SK-N-SH treated with all-trans-retinoic acid at 6 μM for 48 hours (cell line): ENCODE measurements at regions not wholly inside any gene's neighbourhood (a gene's known extent, or its start where the extent isn't known, plus 50 kb on each side); places are given as distances from the start of the nearest gene placed in this dataset.

Experiments
- ATAC-seq: fragments of 200-7000 bp; cut with Tn5 transposase; 3 replicates; pipeline ENCODE4 v1.9.1; 2020; ENCODE audit warnings: mild to moderate bottlenecking, moderate library complexity
- BACH2 ChIP-seq: fragments of 250-450 bp; sonication (Bioruptor Pico); IDR thresholded peaks from 2 replicates; pipeline ENCODE4 v1.9.0; 2021; ENCODE audit warnings: mild to moderate bottlenecking, borderline replicate concordance
- CREB5 ChIP-seq: fragments of 250-450 bp; sonication (Bioruptor Pico); IDR thresholded peaks from 2 replicates; pipeline ENCODE4 v1.5.1; 2020; ENCODE audit warnings: low read depth, mild to moderate bottlenecking, moderate library complexity
- CSDC2 ChIP-seq: fragments of 250-450 bp; sonication (Bioruptor Pico); IDR thresholded peaks from 2 replicates; pipeline ENCODE4 v1.5.0; 2020; ENCODE audit warnings: mild to moderate bottlenecking, moderate library complexity
- CSRNP3 ChIP-seq: fragments of 250-450 bp; sonication (Bioruptor Pico); IDR thresholded peaks from 2 replicates; pipeline ENCODE4 v1.5.1; 2021; ENCODE audit warnings: mild to moderate bottlenecking, moderate library complexity
- ESRRG ChIP-seq: fragments of 250-450 bp; sonication (Bioruptor Pico); IDR thresholded peaks from 2 replicates; pipeline ENCODE4 v1.6.1; 2021; ENCODE audit warnings: mild to moderate bottlenecking
- GLIS3 ChIP-seq: fragments of 250-450 bp; sonication (Bioruptor Pico); IDR thresholded peaks from 2 replicates; pipeline ENCODE4 v1.5.0; 2020; ENCODE audit warnings: mild to moderate bottlenecking, moderate library complexity
- ISL1 ChIP-seq: fragments of 250-450 bp; sonication (Bioruptor Pico); IDR thresholded peaks from 2 replicates; pipeline ENCODE4 v2.1.2; 2022; ENCODE audit warnings: mild to moderate bottlenecking, moderate library complexity
- OSR1 ChIP-seq: fragments of 250-450 bp; sonication (Bioruptor Pico); IDR thresholded peaks from 2 replicates; pipeline ENCODE4 v1.8.0; 2022; ENCODE audit warnings: moderate library complexity, mild to moderate bottlenecking, inconsistent platforms
- PATZ1 ChIP-seq: fragments of 250-450 bp; sonication (Bioruptor Pico); IDR thresholded peaks from 2 replicates; pipeline ENCODE4 v1.8.0; 2020; ENCODE audit warnings: mild to moderate bottlenecking, moderate library complexity, borderline replicate concordance
- POU6F1 ChIP-seq: fragments of 250-450 bp; sonication (Bioruptor Pico); IDR thresholded peaks from 2 replicates; pipeline ENCODE4 v1.8.0; 2021; ENCODE audit warnings: low read depth, mild to moderate bottlenecking, moderate library complexity, borderline replicate concordance
- PPARA ChIP-seq: fragments of 250-450 bp; sonication (Bioruptor Pico); IDR thresholded peaks from 2 replicates; pipeline ENCODE4 v1.5.0; 2020; ENCODE audit warnings: mild to moderate bottlenecking, borderline replicate concordance
- RARB ChIP-seq: fragments of 250-450 bp; sonication (Bioruptor Pico); IDR thresholded peaks from 2 replicates; pipeline ENCODE4 v1.8.0; 2021; ENCODE audit warnings: mild to moderate bottlenecking, moderate library complexity
- TCF4 ChIP-seq: fragments of 250-450 bp; sonication (Bioruptor Pico); IDR thresholded peaks from 2 replicates; pipeline ENCODE4 v1.8.0; 2021; ENCODE audit warnings: mild to moderate bottlenecking, moderate library complexity, borderline replicate concordance
- TOX ChIP-seq: fragments of 250-450 bp; sonication (Bioruptor Pico); IDR thresholded peaks from 2 replicates; pipeline ENCODE4 v1.8.0; 2021; ENCODE audit warnings: mild to moderate bottlenecking, moderate library complexity, borderline replicate concordance
- ZC3H10 ChIP-seq: fragments of 250-450 bp; sonication (Bioruptor Pico); IDR thresholded peaks from 2 replicates; pipeline ENCODE4 v1.5.1; 2021; ENCODE audit warnings: mild to moderate bottlenecking, moderate library complexity
- ZFP3 ChIP-seq: fragments of 250-450 bp; sonication (Bioruptor Pico); IDR thresholded peaks from 2 replicates; pipeline ENCODE4 v1.5.0; 2020; ENCODE audit warnings: mild to moderate bottlenecking, moderate library complexity
- ZFP30 ChIP-seq: fragments of 450-650 bp; formaldehyde crosslinking; IDR thresholded peaks from 2 replicates; pipeline ENCODE4 v1.5.0; 2022; ENCODE audit warnings: mild to moderate bottlenecking, moderate library complexity
- ZNF565 ChIP-seq: fragments of 450-650 bp; formaldehyde crosslinking; conservative IDR thresholded peaks from 2 replicates; pipeline ENCODE4 v1.5.0; 2020; ENCODE audit warnings: low read depth, mild to moderate bottlenecking, moderate library complexity
- ZNF70 ChIP-seq: fragments of 450-650 bp; formaldehyde crosslinking; IDR thresholded peaks from 2 replicates; pipeline ENCODE4 v1.5.0; 2020; ENCODE audit warnings: mild to moderate bottlenecking, moderate library complexity
- ZNF8 ChIP-seq: fragments of 450-650 bp; formaldehyde crosslinking; IDR thresholded peaks from 2 replicates; pipeline ENCODE4 v1.5.0; 2020; ENCODE audit warnings: mild to moderate bottlenecking, moderate library complexity
- TF ChIP-seq, protein P1 (sequence below): fragments of 250-450 bp; sonication (Bioruptor Pico); IDR thresholded peaks from 2 replicates; pipeline ENCODE4 v1.5.0; 2020; ENCODE audit warnings: mild to moderate bottlenecking, moderate library complexity

DNA sequence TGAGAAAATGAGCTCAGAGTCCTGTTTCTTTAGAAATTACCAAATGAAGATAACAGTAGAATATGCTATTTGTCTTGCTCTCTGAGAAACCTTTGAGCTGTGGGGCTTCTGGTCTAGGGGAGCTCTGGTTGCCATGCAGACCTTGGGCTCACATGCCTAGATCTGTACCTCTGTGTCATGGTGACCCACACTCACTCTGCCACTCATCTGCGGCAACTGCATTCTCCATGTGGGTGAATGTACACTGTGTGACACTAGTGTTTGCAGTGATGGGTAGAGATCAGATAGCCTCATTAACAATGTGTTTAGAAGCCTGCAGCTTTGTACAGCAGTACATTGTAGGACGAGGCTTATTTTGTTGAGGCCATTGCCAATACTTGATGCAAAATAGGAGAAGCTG, 521.2 kb downstream of the CHSY3 start:
- no peak for ATAC-seq
- no peak for TF ChIP-seq ZNF8
- TF ChIP-seq ESRRG = no peak
- no peak for TF ChIP-seq OSR1 (CRISPR knock-in tag)
- TF ChIP-seq ZNF70 (CRISPR knock-in tag) = no peak
- no peak for TF ChIP-seq CSDC2 (CRISPR knock-in tag)
- TF ChIP-seq ISL1 (CRISPR knock-in tag) = no peak
- TF ChIP-seq POU6F1 (CRISPR knock-in tag) = no peak
- TF ChIP-seq PPARA (CRISPR knock-in tag) = no peak
- no peak for TF ChIP-seq BACH2 (CRISPR knock-in tag)
- TF ChIP-seq RARB = no peak
- TF ChIP-seq CSRNP3 (CRISPR knock-in tag) = no peak
- no peak for TF ChIP-seq GLIS3
- no peak for TF ChIP-seq PATZ1
- TF ChIP-seq ZFP30 = no peak
- TF ChIP-seq CREB5 (CRISPR knock-in tag) = no peak

- ATAC-seq = no peak
- TF ChIP-seq ZNF70 (CRISPR knock-in tag) (no peak), ISL1 (CRISPR knock-in tag) (no peak), ZFP3 (no peak), PPARA (CRISPR knock-in tag) (no peak), ZNF565 (no peak), POU6F1 (CRISPR knock-in tag) (no peak), RARB (no peak), TCF4 (CRISPR knock-in tag) (no peak), CSRNP3 (CRISPR knock-in tag) (no peak), ESRRG (no peak), TOX (CRISPR knock-in tag) (no peak), ZC3H10 (CRISPR knock-in tag) (no peak), OSR1 (CRISPR knock-in tag) (no peak), ZFP30 (no peak), ZNF8 (no peak)
- TF ChIP-seq, protein P1, sequence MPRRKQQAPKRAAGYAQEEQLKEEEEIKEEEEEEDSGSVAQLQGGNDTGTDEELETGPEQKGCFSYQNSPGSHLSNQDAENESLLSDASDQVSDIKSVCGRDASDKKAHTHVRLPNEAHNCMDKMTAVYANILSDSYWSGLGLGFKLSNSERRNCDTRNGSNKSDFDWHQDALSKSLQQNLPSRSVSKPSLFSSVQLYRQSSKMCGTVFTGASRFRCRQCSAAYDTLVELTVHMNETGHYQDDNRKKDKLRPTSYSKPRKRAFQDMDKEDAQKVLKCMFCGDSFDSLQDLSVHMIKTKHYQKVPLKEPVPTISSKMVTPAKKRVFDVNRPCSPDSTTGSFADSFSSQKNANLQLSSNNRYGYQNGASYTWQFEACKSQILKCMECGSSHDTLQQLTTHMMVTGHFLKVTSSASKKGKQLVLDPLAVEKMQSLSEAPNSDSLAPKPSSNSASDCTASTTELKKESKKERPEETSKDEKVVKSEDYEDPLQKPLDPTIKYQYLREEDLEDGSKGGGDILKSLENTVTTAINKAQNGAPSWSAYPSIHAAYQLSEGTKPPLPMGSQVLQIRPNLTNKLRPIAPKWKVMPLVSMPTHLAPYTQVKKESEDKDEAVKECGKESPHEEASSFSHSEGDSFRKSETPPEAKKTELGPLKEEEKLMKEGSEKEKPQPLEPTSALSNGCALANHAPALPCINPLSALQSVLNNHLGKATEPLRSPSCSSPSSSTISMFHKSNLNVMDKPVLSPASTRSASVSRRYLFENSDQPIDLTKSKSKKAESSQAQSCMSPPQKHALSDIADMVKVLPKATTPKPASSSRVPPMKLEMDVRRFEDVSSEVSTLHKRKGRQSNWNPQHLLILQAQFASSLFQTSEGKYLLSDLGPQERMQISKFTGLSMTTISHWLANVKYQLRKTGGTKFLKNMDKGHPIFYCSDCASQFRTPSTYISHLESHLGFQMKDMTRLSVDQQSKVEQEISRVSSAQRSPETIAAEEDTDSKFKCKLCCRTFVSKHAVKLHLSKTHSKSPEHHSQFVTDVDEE (CRISPR knock-in tag) = no peak
- TF ChIP-seq, all 23 proteins: peak for 0
These were observed 520.1 kb downstream of the CHSY3 start for GRCh38 chr5:130424341-130424740.
